Right cardiac atrium (tissue), 5 donors: ENCODE measurements at regions not wholly inside any gene's neighbourhood (a gene's known extent, or its start where the extent isn't known, plus 50 kb on each side); places are given as distances from the start of the nearest gene placed in this dataset.

Experiments used
- ATAC-seq, 2 donors: fragments of 200-7000 bp; cut with Tn5 transposase; one replicate each; pipeline versions ENCODE4 v1.8.0 to v1.9.1; 2020; ENCODE audit warnings: moderate library complexity in 2 of 2, mild to moderate bottlenecking in 1 of 2
- DNase-seq, 3 donors: peaks; one replicate each; pipeline ENCODE4 v3.0.0-alpha.2; 2020
- H3K27ac ChIP-seq: one replicate; pipeline ENCODE4 v1.5.1; 2013; ENCODE audit warnings: mild to moderate bottlenecking, low read length, control low read depth, moderate library complexity
- H3K27me3 ChIP-seq: one replicate; pipeline ENCODE4 v1.6.1; 2013; ENCODE audit not compliant: control insufficient read depth, insufficient read depth
- H3K4me1 ChIP-seq: one replicate; pipeline ENCODE4 v1.6.1; 2013; ENCODE audit warnings: low read length; ENCODE audit not compliant: control insufficient read depth, insufficient read depth
- H3K4me3 ChIP-seq: one replicate; pipeline ENCODE4 v1.5.1; 2013; ENCODE audit warnings: low read length, control low read depth
- H3K9me3 ChIP-seq: one replicate; pipeline ENCODE4 v1.6.1; 2013; ENCODE audit warnings: low read length; ENCODE audit not compliant: control insufficient read depth
- WGBS: extraction: QIAGEN DNeasy Blood & Tissue Kit; methylation state at CpG from one replicate; pipeline ENCODE4 v1.1.7; 2013; 5-methylcytosine and 5-hydroxymethylcytosine counted together
- intact Hi-C, 4 donors: fragments of 100-400 bp; cut with DNase I; formaldehyde crosslinking; loops; one replicate each; pipeline versions ENCODE4 v1.11.0 to v1.14.0; 2022 to 2023
- donor health status: healthy with polysubstance abuse.
- donor health status: DM: no; HTN: yes; CAD: no.
- donor health status: DM: no; HTN: no; CAD: no.
- donor health status: DM: no; HTN: yes; CAD: no; lungs with severe emphysema.
- donor health status: DM: yes; HTN: yes; CAD: no.

DNA sequence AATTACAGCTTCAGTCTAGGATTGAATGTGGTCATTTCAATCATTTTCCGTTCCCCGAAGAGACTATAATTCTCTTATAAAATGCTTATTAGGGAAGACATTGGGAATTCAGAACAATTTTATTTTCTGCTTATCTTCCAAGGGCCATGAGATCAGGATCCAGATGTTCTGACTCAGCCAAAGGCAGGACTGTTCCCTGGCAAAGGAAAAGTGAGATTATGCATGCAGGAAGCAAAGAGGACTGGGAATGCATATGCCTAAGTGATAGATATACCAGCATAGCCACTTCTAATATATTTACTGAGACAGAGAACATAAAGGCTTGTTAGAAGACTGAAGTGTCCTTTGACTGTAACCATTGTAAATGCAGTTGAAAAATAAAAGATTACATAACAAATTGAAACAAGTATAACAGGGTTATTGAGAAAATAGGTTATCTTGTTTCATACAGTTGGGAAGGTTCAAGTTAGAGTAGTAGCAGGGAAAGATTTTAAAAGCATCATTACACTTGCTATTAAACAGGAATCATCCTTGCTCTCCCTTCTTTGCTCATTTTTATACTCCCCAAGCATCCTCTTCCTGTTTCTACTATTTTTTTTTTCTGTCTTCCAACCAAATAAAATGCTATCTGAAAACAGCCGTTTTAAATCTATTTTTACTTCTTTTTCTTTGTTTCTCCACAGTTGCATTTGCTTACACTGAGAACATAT lies 439.6 kb upstream of the ADAMTS5 start:
- Histone ChIP-seq H3K27ac (no peak overlapping the region), H3K9me3 (no peaks in the 10 kb centered on the region), H3K4me3 (no peak overlapping the region), H3K27me3 (no peaks in the 10 kb centered on the region), H3K4me1 (no peaks in the 10 kb centered on the region)
- DNase-seq: no peak
- peak; percentile 63 to 69 for ATAC-seq
- intact Hi-C loops: no loop called here
- 34% methylated on average over 3 of the region's 3 CpGs for WGBS

DNA sequence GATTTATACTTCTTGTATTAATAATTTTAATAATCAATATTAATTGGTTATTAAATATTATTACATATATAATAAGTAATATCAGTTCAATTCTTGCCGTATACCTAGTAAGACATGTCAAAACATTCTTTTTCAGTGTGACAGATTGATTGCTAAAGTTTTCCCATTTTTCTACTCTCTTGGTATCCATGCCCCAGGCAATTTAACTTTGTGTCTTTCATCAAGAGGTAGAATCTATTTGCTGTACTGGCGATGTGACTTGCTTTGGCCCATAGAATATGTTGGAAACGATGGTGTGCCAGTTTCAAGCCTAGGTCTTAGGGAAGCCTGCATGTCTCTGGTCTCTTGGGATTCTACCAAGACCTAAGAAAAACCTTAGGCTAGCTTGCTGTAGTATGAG lies 436.1 kb upstream of the ADAMTS5 start:
- H3K27ac ChIP-seq: no peak overlapping the region
- H3K9me3 ChIP-seq: no peaks in the 10 kb centered on the region
- H3K4me3 ChIP-seq: no peak overlapping the region
- H3K4me1 ChIP-seq: no peaks in the 10 kb centered on the region
- no peak for DNase-seq
- intact Hi-C loops: no loop called here
- H3K27me3 ChIP-seq: no peaks in the 10 kb centered on the region
- no peak for ATAC-seq
- 96% methylated on average over 3 of the region's 3 CpGs for WGBS

DNA sequence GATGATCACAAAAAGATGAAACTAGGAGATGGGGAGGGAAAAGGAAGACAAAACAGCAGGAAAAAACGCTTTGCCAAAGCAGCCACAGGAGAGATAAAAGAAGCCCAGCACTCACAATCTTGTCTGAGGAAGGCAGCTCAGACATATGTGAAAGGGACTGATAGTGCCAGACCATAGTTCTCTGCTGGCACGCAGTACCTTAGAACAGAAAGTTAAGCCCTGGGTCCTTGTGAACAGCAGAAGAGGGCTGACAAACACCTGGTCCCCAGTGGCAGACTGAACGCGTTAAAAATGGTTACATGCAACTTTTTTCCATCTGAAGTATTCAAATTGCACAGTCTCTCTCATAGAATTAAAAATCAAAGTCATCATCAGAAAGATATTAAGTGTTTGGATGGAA lies 433.2 kb upstream of the ADAMTS5 start:
- Histone ChIP-seq H3K4me3 (no peak overlapping the region), H3K9me3 (no peaks in the 10 kb centered on the region), H3K27me3 (no peaks in the 10 kb centered on the region), H3K4me1 (no peaks in the 10 kb centered on the region), H3K27ac (no peak overlapping the region)
- ATAC-seq (no peak), DNase-seq (no peak)
- intact Hi-C loops: no loop called here
- WGBS: 46% methylated on average over 4 of the region's 4 CpGs

DNA sequence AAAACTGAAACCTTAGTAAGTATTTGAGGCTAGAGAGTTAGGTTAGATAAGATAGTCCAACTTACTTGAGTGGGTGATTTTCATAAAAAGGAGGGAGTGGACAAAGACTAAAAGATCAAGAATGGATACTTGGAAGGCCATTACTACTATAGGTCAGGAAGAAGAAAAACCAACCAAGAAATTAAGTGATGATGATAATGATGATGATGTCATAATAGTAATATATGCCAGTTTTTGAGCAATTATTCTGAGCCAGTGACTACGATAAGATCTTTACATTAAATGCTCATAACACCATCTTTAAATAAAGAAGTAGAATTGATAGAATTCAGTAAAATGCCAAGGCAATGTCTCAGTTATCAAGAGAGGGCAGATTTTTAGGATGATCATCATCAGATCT lies 430.7 kb upstream of the ADAMTS5 start:
- H3K27me3 ChIP-seq: no peaks in the 10 kb centered on the region
- DNase-seq (no peak), ATAC-seq (no peak)
- intact Hi-C loops: no loop called here
- no peak overlapping the region for H3K4me3 ChIP-seq
- H3K27ac ChIP-seq: no peak overlapping the region
- 92% methylated on average over 1 of the region's 1 CpG for WGBS
- H3K9me3 ChIP-seq: no peaks in the 10 kb centered on the region
- no peaks in the 10 kb centered on the region for H3K4me1 ChIP-seq

DNA sequence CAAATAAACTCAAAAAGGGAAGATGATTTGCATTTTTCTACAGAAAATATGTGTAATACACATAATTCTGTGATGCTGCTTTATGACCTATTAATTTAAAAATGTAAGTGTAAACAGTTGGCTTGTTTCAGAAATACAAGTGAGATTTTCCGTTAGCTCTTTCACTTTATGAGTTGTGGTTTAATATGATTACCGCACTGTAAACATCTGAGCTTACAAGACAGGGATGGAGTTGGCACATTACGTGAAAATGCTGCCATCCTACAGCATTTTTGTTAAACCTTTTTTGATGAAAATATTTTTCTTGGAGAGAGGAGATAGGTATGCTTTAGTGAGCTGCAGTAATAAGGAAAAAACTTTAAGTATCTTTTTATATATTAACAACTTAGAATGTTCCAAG lies 426.8 kb upstream of the ADAMTS5 start:
- WGBS: 90% methylated on average over 3 of the region's 3 CpGs
- no peak for ATAC-seq
- no peaks in the 10 kb centered on the region for H3K27me3 ChIP-seq
- H3K9me3 ChIP-seq: no peaks in the 10 kb centered on the region
- intact Hi-C loops: no loop called here
- H3K4me1 ChIP-seq: peaks cover 2% of the 10 kb centered on the region
- no peak overlapping the region for H3K4me3 ChIP-seq
- no peak overlapping the region for H3K27ac ChIP-seq
- DNase-seq: no peak

DNA sequence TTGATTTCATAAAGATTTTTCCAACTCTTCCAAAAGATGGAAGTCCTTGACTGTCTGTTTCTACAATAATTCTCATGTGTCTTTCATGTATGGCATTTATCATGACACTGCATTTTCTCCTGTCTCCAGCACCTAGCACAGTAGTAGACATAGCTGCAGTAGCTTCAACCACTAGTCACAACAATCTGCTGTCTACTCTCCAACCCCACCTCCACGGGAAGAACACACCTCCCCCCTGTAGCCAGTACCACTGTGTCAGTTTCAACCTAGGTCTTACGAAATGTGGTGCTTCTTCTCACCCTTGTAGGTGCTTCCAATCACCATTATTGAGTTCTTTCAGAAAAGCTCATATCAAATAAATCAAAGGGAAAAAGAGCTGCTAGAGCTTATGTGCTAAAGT lies 425.1 kb upstream of the ADAMTS5 start:
- intact Hi-C loops: no loop called here
- ATAC-seq: no peak

DNA sequence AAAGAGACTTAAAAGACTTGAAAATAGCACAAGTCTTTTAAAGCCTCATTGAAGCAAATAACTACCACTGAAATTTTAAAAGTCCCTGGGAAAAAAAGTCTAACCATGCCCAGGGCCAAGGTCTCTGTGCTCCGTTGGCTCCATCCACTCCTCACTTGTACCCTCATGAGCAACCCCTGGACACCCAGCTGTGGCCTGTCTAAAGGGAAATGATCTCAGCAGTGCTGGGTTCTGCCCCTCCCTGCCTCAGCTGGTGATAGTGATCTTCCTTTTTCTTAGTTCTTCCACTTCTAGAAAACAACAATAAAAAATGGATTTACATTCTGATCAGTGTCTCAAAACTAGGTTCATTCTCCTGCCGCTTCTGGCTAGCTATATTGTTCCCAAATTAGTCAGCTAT lies 423.5 kb upstream of the ADAMTS5 start:
- no peak for DNase-seq
- H3K27me3 ChIP-seq: no peaks in the 10 kb centered on the region
- intact Hi-C loops: no loop called here
- peak in 1 of 2 donors; percentile 37 for ATAC-seq
- no peak overlapping the region for H3K27ac ChIP-seq
- no peaks in the 10 kb centered on the region for H3K9me3 ChIP-seq
- WGBS: 77% methylated on average over 2 of the region's 2 CpGs
- H3K4me3 ChIP-seq: no peak overlapping the region
- peaks cover 2% of the 10 kb centered on the region for H3K4me1 ChIP-seq

More for the DNA sequence above, 425.1 kb upstream of the ADAMTS5 start:
- no peaks in the 10 kb centered on the region for H3K9me3 ChIP-seq
- no peak for DNase-seq
- peaks cover 2% of the 10 kb centered on the region for H3K4me1 ChIP-seq
- 85% methylated on average over 2 of the region's 2 CpGs for WGBS
- H3K27ac ChIP-seq: no peak overlapping the region
- H3K4me3 ChIP-seq: no peak overlapping the region
- no peaks in the 10 kb centered on the region for H3K27me3 ChIP-seq

DNA sequence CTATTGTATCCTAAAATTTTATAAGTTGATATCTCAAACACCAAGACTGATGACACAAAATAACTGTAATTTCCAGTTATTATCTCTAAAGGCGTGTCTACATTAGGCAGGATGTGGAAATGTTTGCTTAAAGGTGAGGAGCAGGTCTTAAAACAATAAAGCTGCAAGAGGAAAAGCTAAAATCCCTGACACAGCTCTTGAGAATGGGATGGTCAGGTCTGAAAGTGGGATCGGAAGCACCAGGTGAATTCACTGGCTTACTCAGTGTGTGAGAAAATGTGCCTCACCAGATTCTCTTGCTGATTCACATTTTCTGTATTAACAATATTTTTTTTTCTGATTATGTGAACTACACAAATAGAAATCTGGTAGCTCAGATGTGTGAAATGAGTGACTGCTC lies 421.9 kb upstream of the ADAMTS5 start:
- ATAC-seq: no peak
- H3K27me3 ChIP-seq: no peaks in the 10 kb centered on the region
- WGBS: 73% methylated on average over 2 of the region's 2 CpGs
- peaks cover 2% of the 10 kb centered on the region for H3K4me1 ChIP-seq
- DNase-seq: no peak
- intact Hi-C loops: no loop called here
- no peaks in the 10 kb centered on the region for H3K9me3 ChIP-seq
- no peak overlapping the region for H3K27ac ChIP-seq
- H3K4me3 ChIP-seq: no peak overlapping the region

DNA sequence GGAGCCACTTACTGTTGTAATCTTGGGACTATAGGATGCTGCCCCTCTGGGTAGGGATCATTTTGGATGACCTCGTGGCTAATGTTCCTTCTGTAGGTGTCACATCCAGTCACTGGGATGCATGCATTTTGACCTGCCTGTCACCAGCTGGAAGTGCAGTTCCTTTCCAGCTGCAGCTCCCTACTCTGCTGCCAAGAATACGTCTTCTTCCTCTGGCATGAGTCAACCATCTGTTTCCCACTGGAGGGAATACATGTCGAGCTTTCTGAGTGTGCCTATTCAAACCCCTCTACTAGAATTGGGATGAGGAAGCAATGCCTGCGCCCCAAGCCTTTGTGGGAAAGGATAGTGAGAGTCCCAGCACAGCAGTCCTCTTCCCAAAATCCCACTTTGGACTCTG lies 415.5 kb upstream of the ADAMTS5 start:
- Histone ChIP-seq H3K27me3 (no peaks in the 10 kb centered on the region), H3K4me1 (no peaks in the 10 kb centered on the region), H3K9me3 (no peaks in the 10 kb centered on the region), H3K27ac (no peak overlapping the region), H3K4me3 (no peak overlapping the region)
- WGBS: 43% methylated on average over 4 of the region's 4 CpGs
- DNase-seq: no peak
- intact Hi-C loops: no loop called here
- ATAC-seq: peak in 1 of 2 donors; percentile 37

DNA sequence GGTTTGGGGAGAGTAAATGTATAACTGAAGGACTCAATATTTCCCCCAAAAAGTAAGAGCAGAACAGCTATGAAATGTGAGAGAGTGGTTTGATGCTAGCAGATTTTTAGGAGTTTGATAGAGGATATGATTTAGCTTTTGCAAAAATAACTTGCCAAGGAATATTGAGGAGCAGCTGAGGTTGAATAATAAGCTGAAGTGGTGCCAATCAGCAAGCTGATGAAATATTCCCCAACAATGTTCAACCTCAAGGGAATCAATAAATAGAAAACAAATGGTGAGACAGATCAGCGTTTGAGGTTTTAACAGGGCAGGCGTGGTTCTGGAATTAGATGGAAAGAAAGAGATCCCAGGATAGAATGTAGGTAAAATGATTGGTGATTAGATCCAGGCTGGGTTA lies 413.4 kb upstream of the ADAMTS5 start:
- intact Hi-C loops: no loop called here
- 48% methylated on average over 2 of the region's 2 CpGs for WGBS
- no peaks in the 10 kb centered on the region for H3K27me3 ChIP-seq
- H3K4me1 ChIP-seq: no peaks in the 10 kb centered on the region
- H3K9me3 ChIP-seq: no peaks in the 10 kb centered on the region
- ATAC-seq (no peak), DNase-seq (no peak)
- no peak overlapping the region for H3K27ac ChIP-seq
- H3K4me3 ChIP-seq: no peak overlapping the region

DNA sequence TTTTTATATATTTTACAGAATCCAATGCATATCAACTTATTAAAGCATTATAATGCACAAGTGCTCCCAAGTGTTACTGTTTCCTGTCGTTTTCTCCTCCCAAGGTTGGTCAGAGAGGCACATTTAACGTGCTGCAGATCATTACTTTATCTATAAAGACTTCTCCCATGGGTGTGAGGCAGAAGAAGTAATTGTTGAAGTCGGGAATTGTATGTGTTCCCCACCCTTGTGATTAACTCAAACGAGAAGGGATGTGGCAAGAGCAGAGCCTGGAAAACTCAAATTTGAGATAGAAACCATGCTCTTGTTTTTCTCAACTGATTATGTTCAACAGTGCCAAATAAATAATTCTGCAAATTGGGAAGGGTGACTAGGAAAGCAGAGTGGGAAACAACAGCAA lies 412.5 kb upstream of the ADAMTS5 start:
- DNase-seq (no peak), ATAC-seq (peak; percentile 60 to 78)
- H3K27me3 ChIP-seq: no peaks in the 10 kb centered on the region
- H3K4me3 ChIP-seq: no peak overlapping the region
- intact Hi-C loops: no loop called here
- H3K4me1 ChIP-seq: no peaks in the 10 kb centered on the region
- no peaks in the 10 kb centered on the region for H3K9me3 ChIP-seq
- no peak overlapping the region for H3K27ac ChIP-seq
- WGBS: 30% methylated on average over 4 of the region's 4 CpGs

DNA sequence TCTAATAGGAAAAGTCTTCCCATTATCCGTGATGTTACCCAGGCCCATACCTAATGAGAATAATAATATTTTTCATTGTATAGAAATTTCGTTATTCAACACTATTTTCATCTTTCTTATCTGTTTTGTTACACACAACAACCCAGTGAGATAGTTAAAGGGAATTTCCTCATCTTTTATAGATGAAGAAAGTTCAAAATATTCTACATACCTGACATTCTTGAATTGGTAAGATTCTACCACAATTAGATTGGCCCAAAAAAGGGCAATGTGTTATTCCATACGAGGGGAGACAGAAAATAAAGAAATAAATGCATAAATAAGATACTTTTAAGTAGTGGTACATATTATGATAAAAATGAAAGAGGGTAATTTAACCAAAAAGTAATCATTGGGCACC lies 405.5 kb upstream of the ADAMTS5 start:
- DNase-seq (no peak), ATAC-seq (no peak)
- Histone ChIP-seq H3K4me1 (peaks cover 7% of the 10 kb centered on the region), H3K4me3 (no peak overlapping the region), H3K27me3 (no peaks in the 10 kb centered on the region), H3K9me3 (no peaks in the 10 kb centered on the region), H3K27ac (no peak overlapping the region)
- 74% methylated on average over 3 of the region's 3 CpGs for WGBS
- intact Hi-C loops: no loop called here
